DND-41 (cell line): ENCODE measurements at regions not wholly inside any gene's neighbourhood (a gene's known extent, or its start where the extent isn't known, plus 50 kb on each side); places are given as distances from the start of the nearest gene placed in this dataset.

Experiments
- ATAC-seq: fragments of 200-7000 bp; cut with Tn5 transposase; 3 replicates; pipeline ENCODE4 v1.9.1; 2021; ENCODE audit warnings: low read depth; ENCODE audit not compliant: insufficient read depth
- DNase-seq: peaks from one replicate; pipeline ENCODE4 v3.0.0-alpha.2; 2020
- H2AFZ ChIP-seq: 2 replicates; pipeline ENCODE4 v1.6.0; 2012; ENCODE audit warnings: low read depth, low read length
- H3K27ac ChIP-seq: 2 replicates; pipeline ENCODE4 v1.5.1; 2012; ENCODE audit warnings: low read length, inconsistent platforms
- H3K27me3 ChIP-seq: fragments of 200-600 bp; sonication (generic); 2 replicates; pipeline ENCODE4 v1.6.0; 2012; ENCODE audit warnings: low read length, mild to moderate bottlenecking, inconsistent platforms; ENCODE audit not compliant: insufficient read depth, poor library complexity
- H3K36me3 ChIP-seq: 2 replicates; pipeline ENCODE4 v1.5.1; 2012; ENCODE audit warnings: low read length, inconsistent platforms; ENCODE audit not compliant: insufficient read depth
- H3K4me1 ChIP-seq: 2 replicates; pipeline ENCODE4 v1.5.1; 2012; ENCODE audit warnings: mild to moderate bottlenecking, low read length; ENCODE audit not compliant: insufficient read depth
- H3K4me2 ChIP-seq: 2 replicates; pipeline ENCODE4 v1.6.0; 2012; ENCODE audit warnings: mild to moderate bottlenecking, moderate library complexity, low read length, inconsistent platforms; ENCODE audit not compliant: insufficient read depth
- H3K4me3 ChIP-seq, 2 experiments: fragments of 200-600 bp in 1 of 2; shearing (Covaris generic) in 1 of 2; 2 replicates each; pipeline ENCODE4 v1.5.1; 2012 to 2016; ENCODE audit warnings: inconsistent platforms in 2 of 2, low read length in 2 of 2, mild to moderate bottlenecking in 2 of 2, low read depth in 1 of 2, moderate library complexity in 1 of 2
- H3K79me2 ChIP-seq: 2 replicates; pipeline ENCODE4 v1.6.0; 2012; ENCODE audit warnings: low read length, inconsistent platforms; ENCODE audit not compliant: insufficient read depth
- H3K9ac ChIP-seq: 2 replicates; pipeline ENCODE4 v1.6.0; 2012; ENCODE audit warnings: low read depth, mild to moderate bottlenecking, inconsistent platforms, low read length, moderate library complexity
- H3K9me3 ChIP-seq: 2 replicates; pipeline ENCODE4 v1.5.1; 2012; ENCODE audit warnings: low read length, moderate library complexity, mild to moderate bottlenecking, inconsistent platforms; ENCODE audit not compliant: insufficient read depth, severe bottlenecking
- H4K20me1 ChIP-seq: 2 replicates; pipeline ENCODE4 v1.6.0; 2012; ENCODE audit warnings: low read length; ENCODE audit not compliant: insufficient read depth
- CTCF ChIP-seq: IDR thresholded peaks from 2 replicates; pipeline ENCODE4 v1.5.1; 2012; ENCODE audit warnings: borderline replicate concordance, low read length, moderate library complexity, mild to moderate bottlenecking; ENCODE audit not compliant: poor library complexity, severe bottlenecking; ENCODE audit errors: extremely low read depth
- EZH2 ChIP-seq: IDR thresholded peaks from 3 replicates; pipeline ENCODE4 v1.6.1; 2012; ENCODE audit warnings: borderline replicate concordance, low read depth, mild to moderate bottlenecking, moderate library complexity, low read length, inconsistent platforms; ENCODE audit not compliant: severe bottlenecking

- Histone ChIP-seq H3K4me1 (peaks cover 16% of the 10 kb centered on the region), H3K79me2 (no peaks in the 10 kb centered on the region), H4K20me1 (no peaks in the 10 kb centered on the region), H3K27ac (no peak overlapping the region), H3K9ac (no peak overlapping the region), H3K27me3 (no peaks in the 10 kb centered on the region), H3K9me3 (no peaks in the 10 kb centered on the region), H3K4me3 (no peak overlapping the region), H2AFZ (no peak overlapping the region), H3K4me2 (no peak overlapping the region), H3K36me3 (no peaks in the 10 kb centered on the region)
- ATAC-seq (no peak), DNase-seq (no peak)
- TF ChIP-seq CTCF (no peak), EZH2 (no peak)
Measured at GRCh38 chr3:150054635-150055034, 83.9 kb upstream of the PFN2 start.

GRCh38 chr3:150050510-150050909 is 79.8 kb upstream of the PFN2 start:
- Histone ChIP-seq H3K4me3 (no peak overlapping the region), H2AFZ (no peak overlapping the region), H4K20me1 (no peaks in the 10 kb centered on the region), H3K9me3 (no peaks in the 10 kb centered on the region), H3K79me2 (no peaks in the 10 kb centered on the region), H3K27ac (no peak overlapping the region), H3K27me3 (peaks cover 5% of the 10 kb centered on the region), H3K36me3 (no peaks in the 10 kb centered on the region), H3K9ac (no peak overlapping the region), H3K4me1 (no peaks in the 10 kb centered on the region), H3K4me2 (no peak overlapping the region)
- TF ChIP-seq EZH2 (no peak), CTCF (no peak)
- no peak for DNase-seq
- no peak for ATAC-seq

GRCh38 chr3:150049317-150049716 is 78.6 kb upstream of the PFN2 start:
- H2AFZ ChIP-seq = no peak overlapping the region
- no peak overlapping the region for H3K4me3 ChIP-seq
- no peaks in the 10 kb centered on the region for H3K9me3 ChIP-seq
- no peaks in the 10 kb centered on the region for H3K36me3 ChIP-seq
- no peak overlapping the region for H3K9ac ChIP-seq
- H3K4me2 ChIP-seq = no peak overlapping the region
- ATAC-seq = no peak
- H3K27me3 ChIP-seq = peaks cover 5% of the 10 kb centered on the region
- H3K4me1 ChIP-seq = no peaks in the 10 kb centered on the region
- TF ChIP-seq EZH2 (no peak), CTCF (no peak)
- no peaks in the 10 kb centered on the region for H3K79me2 ChIP-seq
- DNase-seq = no peak
- H4K20me1 ChIP-seq = no peaks in the 10 kb centered on the region
- H3K27ac ChIP-seq = no peak overlapping the region

- DNase-seq (no peak), ATAC-seq (no peak)
- Histone ChIP-seq H3K4me1 (no peaks in the 10 kb centered on the region), H3K27ac (no peak overlapping the region), H3K9me3 (peaks cover 7% of the 10 kb centered on the region), H3K27me3 (peaks cover 5% of the 10 kb centered on the region), H3K4me3 (no peak overlapping the region), H4K20me1 (no peaks in the 10 kb centered on the region), H3K79me2 (no peaks in the 10 kb centered on the region), H3K9ac (no peak overlapping the region), H3K36me3 (no peaks in the 10 kb centered on the region), H2AFZ (no peak overlapping the region), H3K4me2 (no peak overlapping the region)
- TF ChIP-seq CTCF (no peak), EZH2 (no peak)
Measured at GRCh38 chr3:150041877-150042276, 71.2 kb upstream of the PFN2 start.
